SK-N-SH treated with all-trans-retinoic acid at 6 μM for 48 hours (cell line): ENCODE measurements at regions not wholly inside any gene's neighbourhood (a gene's known extent, or its start where the extent isn't known, plus 50 kb on each side); places are given as distances from the start of the nearest gene placed in this dataset.
"Not testable (repeated sequence)": the region's sequence is repeated elsewhere in the genome, so short reads cannot be mapped to it uniquely, and the experiment has no call there.

Experiments used
- ATAC-seq: fragments of 200-7000 bp; cut with Tn5 transposase; 3 replicates; pipeline ENCODE4 v1.9.1; 2020; ENCODE audit warnings: mild to moderate bottlenecking, moderate library complexity
- ARNTL ChIP-seq: fragments of 450-650 bp; formaldehyde crosslinking; IDR thresholded peaks from 2 replicates; pipeline ENCODE4 v1.5.0; 2020; ENCODE audit warnings: low read depth, mild to moderate bottlenecking, moderate library complexity, borderline replicate concordance
- BACH2 ChIP-seq: fragments of 250-450 bp; sonication (Bioruptor Pico); IDR thresholded peaks from 2 replicates; pipeline ENCODE4 v1.9.0; 2021; ENCODE audit warnings: mild to moderate bottlenecking, borderline replicate concordance
- CSDC2 ChIP-seq: fragments of 250-450 bp; sonication (Bioruptor Pico); IDR thresholded peaks from 2 replicates; pipeline ENCODE4 v1.5.0; 2020; ENCODE audit warnings: mild to moderate bottlenecking, moderate library complexity
- ESRRG ChIP-seq: fragments of 250-450 bp; sonication (Bioruptor Pico); IDR thresholded peaks from 2 replicates; pipeline ENCODE4 v1.6.1; 2021; ENCODE audit warnings: mild to moderate bottlenecking
- GLIS3 ChIP-seq: fragments of 250-450 bp; sonication (Bioruptor Pico); IDR thresholded peaks from 2 replicates; pipeline ENCODE4 v1.5.0; 2020; ENCODE audit warnings: mild to moderate bottlenecking, moderate library complexity
- ISL1 ChIP-seq: fragments of 250-450 bp; sonication (Bioruptor Pico); IDR thresholded peaks from 2 replicates; pipeline ENCODE4 v2.1.2; 2022; ENCODE audit warnings: mild to moderate bottlenecking, moderate library complexity
- OSR1 ChIP-seq: fragments of 250-450 bp; sonication (Bioruptor Pico); IDR thresholded peaks from 2 replicates; pipeline ENCODE4 v1.8.0; 2022; ENCODE audit warnings: moderate library complexity, mild to moderate bottlenecking, inconsistent platforms
- PPARA ChIP-seq: fragments of 250-450 bp; sonication (Bioruptor Pico); IDR thresholded peaks from 2 replicates; pipeline ENCODE4 v1.5.0; 2020; ENCODE audit warnings: mild to moderate bottlenecking, borderline replicate concordance
- RARB ChIP-seq: fragments of 250-450 bp; sonication (Bioruptor Pico); IDR thresholded peaks from 2 replicates; pipeline ENCODE4 v1.8.0; 2021; ENCODE audit warnings: mild to moderate bottlenecking, moderate library complexity
- SNAI2 ChIP-seq: fragments of 250-450 bp; sonication (Bioruptor Pico); IDR thresholded peaks from 2 replicates; pipeline ENCODE4 v1.5.0; 2020; ENCODE audit warnings: mild to moderate bottlenecking, moderate library complexity
- TCF4 ChIP-seq: fragments of 250-450 bp; sonication (Bioruptor Pico); IDR thresholded peaks from 2 replicates; pipeline ENCODE4 v1.8.0; 2021; ENCODE audit warnings: mild to moderate bottlenecking, moderate library complexity, borderline replicate concordance
- TOX ChIP-seq: fragments of 250-450 bp; sonication (Bioruptor Pico); IDR thresholded peaks from 2 replicates; pipeline ENCODE4 v1.8.0; 2021; ENCODE audit warnings: mild to moderate bottlenecking, moderate library complexity, borderline replicate concordance
- ZC3H10 ChIP-seq: fragments of 250-450 bp; sonication (Bioruptor Pico); IDR thresholded peaks from 2 replicates; pipeline ENCODE4 v1.5.1; 2021; ENCODE audit warnings: mild to moderate bottlenecking, moderate library complexity
- ZFP30 ChIP-seq: fragments of 450-650 bp; formaldehyde crosslinking; IDR thresholded peaks from 2 replicates; pipeline ENCODE4 v1.5.0; 2022; ENCODE audit warnings: mild to moderate bottlenecking, moderate library complexity
- ZNF565 ChIP-seq: fragments of 450-650 bp; formaldehyde crosslinking; conservative IDR thresholded peaks from 2 replicates; pipeline ENCODE4 v1.5.0; 2020; ENCODE audit warnings: low read depth, mild to moderate bottlenecking, moderate library complexity
- ZNF70 ChIP-seq: fragments of 450-650 bp; formaldehyde crosslinking; IDR thresholded peaks from 2 replicates; pipeline ENCODE4 v1.5.0; 2020; ENCODE audit warnings: mild to moderate bottlenecking, moderate library complexity
- TF ChIP-seq, protein P1 (sequence below): fragments of 250-450 bp; sonication (Bioruptor Pico); IDR thresholded peaks from 2 replicates; pipeline ENCODE4 v1.5.0; 2020; ENCODE audit warnings: mild to moderate bottlenecking, moderate library complexity
- TF ChIP-seq, protein P2 (sequence below): fragments of 250-450 bp; sonication (Bioruptor Pico); IDR thresholded peaks from 2 replicates; pipeline ENCODE4 v1.5.1; 2020; ENCODE audit warnings: low read depth, mild to moderate bottlenecking, moderate library complexity
- TF ChIP-seq, protein P3 (sequence below): fragments of 250-450 bp; sonication (Bioruptor Pico); IDR thresholded peaks from 2 replicates; pipeline ENCODE4 v1.8.0; 2020; ENCODE audit warnings: mild to moderate bottlenecking, moderate library complexity, borderline replicate concordance
- TF ChIP-seq, protein P4 (sequence below): fragments of 250-450 bp; sonication (Bioruptor Pico); IDR thresholded peaks from 2 replicates; pipeline ENCODE4 v1.8.0; 2021; ENCODE audit warnings: low read depth, mild to moderate bottlenecking, moderate library complexity, borderline replicate concordance

DNA sequence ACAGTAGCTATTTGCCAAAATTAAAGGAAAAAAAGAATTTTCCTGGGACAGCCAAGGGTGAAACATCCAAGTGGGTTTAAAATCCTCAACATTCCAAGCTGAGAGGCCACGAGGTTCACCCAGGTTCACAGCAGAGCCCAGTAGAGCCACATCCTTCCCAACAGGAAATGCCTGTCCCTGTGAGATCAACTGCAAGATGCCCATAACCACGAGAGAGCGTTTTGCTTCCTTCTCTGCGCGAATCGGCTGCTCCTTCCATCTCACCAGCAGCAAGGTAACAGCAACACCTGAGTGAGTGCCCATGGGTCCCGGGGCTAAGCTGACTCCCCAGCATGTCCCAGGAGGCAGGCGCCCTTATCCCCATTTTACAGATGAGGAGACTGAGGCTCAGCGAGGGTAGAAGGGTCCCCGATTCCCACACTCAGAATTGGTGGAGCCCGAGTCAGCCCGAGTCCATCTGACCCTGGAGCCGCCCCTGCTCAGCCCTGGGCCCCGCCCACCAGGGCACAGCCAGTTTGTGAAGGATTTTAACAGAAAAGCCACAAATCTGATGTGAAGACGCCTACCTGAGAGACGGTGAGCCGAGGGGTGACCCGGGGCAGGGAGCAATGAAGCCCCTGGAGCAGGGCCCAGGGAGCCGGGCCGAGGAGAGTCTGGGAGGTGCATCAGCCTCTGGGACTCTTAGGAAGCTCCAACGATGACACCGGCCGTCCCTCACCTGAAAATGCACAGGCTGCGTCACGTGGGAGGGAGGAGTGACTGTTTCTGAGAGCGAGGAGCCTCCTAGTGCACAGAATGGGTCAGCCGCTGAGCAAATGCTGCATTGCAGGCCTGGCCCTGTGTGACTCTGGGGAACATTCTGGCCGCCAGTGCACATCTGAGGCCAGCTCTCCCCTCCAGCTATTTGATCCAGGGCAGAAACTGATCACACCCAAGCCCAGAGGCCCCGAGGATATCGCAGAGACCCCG lies 236.9 kb upstream of the SFSWAP start (continued):
- TF ChIP-seq ZC3H10 (CRISPR knock-in tag) (no peak), ARNTL (CRISPR knock-in tag) (no peak), SNAI2 (CRISPR knock-in tag) (no peak)

DNA sequence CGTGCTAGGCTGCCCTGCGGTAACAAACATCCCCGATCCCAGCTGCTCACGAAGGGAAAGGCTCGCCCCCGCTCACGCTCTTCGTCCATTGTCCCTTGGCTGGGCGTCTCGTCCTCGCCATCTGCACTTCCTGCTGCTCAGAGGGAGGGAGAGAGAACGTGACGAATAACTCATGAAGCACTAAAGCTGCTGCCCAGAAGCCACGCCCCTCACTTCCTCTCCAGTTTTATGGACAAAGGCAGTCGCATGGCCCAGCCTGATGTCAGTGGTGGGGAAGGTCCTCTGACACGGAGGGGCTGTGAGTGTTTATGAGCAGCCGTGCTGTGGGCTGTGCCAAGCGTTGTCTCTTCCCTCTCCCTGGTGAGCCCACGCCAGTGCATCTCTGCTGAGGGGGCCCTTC lies 235.9 kb upstream of the SFSWAP start:
- ATAC-seq, result not testable (repeated sequence)

DNA sequence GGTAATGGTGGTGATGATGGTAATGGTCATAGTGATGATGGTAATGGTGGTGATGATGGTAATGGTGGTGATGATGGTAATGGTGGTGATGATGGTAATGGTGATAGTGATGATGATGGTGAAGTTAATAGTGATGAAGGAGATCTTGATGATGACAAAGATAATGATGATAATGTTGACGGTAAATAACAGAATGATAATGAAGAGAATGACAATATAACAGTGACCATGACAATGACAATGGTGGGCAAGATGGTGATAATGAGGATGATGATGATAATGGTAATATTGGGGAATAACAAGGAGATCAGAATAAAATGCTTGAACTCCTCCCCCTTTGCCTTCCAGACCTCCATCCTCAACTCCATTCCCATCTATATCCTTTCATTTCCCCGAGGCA lies 233.3 kb upstream of the SFSWAP start:
- ATAC-seq, result no peak

DNA sequence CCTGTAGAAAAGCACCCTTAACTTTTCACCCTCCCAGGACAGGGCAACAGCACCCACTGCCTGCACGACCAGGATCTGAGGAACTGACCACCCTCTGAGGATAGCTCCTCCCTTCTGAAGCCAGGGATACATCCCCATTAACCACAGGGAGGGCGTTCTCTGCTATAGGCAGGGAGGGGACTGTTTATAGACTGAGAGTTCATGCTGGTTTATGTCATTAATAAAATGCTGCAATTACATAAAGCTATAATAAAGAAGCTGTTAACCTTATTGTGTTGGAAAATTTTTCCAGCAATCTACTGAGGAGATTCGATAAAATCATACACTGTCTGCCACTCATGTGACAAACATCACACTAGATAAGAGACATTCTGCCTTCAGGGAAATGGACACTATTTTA lies 232.4 kb upstream of the SFSWAP start:
- TF ChIP-seq, protein P1, sequence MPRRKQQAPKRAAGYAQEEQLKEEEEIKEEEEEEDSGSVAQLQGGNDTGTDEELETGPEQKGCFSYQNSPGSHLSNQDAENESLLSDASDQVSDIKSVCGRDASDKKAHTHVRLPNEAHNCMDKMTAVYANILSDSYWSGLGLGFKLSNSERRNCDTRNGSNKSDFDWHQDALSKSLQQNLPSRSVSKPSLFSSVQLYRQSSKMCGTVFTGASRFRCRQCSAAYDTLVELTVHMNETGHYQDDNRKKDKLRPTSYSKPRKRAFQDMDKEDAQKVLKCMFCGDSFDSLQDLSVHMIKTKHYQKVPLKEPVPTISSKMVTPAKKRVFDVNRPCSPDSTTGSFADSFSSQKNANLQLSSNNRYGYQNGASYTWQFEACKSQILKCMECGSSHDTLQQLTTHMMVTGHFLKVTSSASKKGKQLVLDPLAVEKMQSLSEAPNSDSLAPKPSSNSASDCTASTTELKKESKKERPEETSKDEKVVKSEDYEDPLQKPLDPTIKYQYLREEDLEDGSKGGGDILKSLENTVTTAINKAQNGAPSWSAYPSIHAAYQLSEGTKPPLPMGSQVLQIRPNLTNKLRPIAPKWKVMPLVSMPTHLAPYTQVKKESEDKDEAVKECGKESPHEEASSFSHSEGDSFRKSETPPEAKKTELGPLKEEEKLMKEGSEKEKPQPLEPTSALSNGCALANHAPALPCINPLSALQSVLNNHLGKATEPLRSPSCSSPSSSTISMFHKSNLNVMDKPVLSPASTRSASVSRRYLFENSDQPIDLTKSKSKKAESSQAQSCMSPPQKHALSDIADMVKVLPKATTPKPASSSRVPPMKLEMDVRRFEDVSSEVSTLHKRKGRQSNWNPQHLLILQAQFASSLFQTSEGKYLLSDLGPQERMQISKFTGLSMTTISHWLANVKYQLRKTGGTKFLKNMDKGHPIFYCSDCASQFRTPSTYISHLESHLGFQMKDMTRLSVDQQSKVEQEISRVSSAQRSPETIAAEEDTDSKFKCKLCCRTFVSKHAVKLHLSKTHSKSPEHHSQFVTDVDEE (CRISPR knock-in tag), result no peak
- TF ChIP-seq OSR1 (CRISPR knock-in tag) (no peak), SNAI2 (CRISPR knock-in tag) (no peak), ZFP30 (CRISPR knock-in tag) (no peak)
- no peak for ATAC-seq

More for the DNA sequence above, 233.3 kb upstream of the SFSWAP start:
- TF ChIP-seq ZNF565 (CRISPR knock-in tag) (no peak), RARB (CRISPR knock-in tag) (no peak), OSR1 (CRISPR knock-in tag) (no peak), BACH2 (CRISPR knock-in tag) (no peak), TCF4 (CRISPR knock-in tag) (no peak), GLIS3 (CRISPR knock-in tag) (no peak), ARNTL (CRISPR knock-in tag) (no peak), ZC3H10 (CRISPR knock-in tag) (no peak), PPARA (no peak)
- TF ChIP-seq, protein P2, sequence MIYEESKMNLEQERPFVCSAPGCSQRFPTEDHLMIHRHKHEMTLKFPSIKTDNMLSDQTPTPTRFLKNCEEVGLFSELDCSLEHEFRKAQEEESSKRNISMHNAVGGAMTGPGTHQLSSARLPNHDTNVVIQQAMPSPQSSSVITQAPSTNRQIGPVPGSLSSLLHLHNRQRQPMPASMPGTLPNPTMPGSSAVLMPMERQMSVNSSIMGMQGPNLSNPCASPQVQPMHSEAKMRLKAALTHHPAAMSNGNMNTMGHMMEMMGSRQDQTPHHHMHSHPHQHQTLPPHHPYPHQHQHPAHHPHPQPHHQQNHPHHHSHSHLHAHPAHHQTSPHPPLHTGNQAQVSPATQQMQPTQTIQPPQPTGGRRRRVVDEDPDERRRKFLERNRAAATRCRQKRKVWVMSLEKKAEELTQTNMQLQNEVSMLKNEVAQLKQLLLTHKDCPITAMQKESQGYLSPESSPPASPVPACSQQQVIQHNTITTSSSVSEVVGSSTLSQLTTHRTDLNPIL, result no peak
- TF ChIP-seq, protein P3, sequence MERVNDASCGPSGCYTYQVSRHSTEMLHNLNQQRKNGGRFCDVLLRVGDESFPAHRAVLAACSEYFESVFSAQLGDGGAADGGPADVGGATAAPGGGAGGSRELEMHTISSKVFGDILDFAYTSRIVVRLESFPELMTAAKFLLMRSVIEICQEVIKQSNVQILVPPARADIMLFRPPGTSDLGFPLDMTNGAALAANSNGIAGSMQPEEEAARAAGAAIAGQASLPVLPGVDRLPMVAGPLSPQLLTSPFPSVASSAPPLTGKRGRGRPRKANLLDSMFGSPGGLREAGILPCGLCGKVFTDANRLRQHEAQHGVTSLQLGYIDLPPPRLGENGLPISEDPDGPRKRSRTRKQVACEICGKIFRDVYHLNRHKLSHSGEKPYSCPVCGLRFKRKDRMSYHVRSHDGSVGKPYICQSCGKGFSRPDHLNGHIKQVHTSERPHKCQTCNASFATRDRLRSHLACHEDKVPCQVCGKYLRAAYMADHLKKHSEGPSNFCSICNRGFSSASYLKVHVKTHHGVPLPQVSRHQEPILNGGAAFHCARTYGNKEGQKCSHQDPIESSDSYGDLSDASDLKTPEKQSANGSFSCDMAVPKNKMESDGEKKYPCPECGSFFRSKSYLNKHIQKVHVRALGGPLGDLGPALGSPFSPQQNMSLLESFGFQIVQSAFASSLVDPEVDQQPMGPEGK (CRISPR knock-in tag), result no peak

DNA sequence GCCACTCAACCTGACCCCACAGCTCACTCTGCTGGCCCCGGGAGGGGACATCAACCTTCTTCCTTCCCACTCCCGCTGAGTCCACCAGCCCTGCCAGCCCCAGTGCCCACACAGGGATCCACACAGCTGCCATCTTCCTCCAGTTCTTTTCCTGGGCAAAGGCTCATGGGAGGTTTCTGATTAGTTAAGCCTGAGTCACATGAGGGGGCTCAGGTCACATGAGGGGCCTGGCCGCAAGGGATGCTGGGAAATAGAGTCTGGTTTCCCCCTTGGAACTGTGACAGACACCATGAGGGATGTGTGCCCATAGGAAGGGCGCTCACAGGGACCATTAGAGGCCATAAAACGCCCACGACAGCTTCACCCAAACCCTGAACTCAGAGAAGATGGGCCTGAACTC lies 228.7 kb upstream of the SFSWAP start:
- ATAC-seq, result no peak
- TF ChIP-seq CSDC2 (CRISPR knock-in tag), result no peak
- no peak for TF ChIP-seq BACH2 (CRISPR knock-in tag)
- no peak for TF ChIP-seq ESRRG
- TF ChIP-seq, protein P2, result no peak
- TF ChIP-seq ARNTL (CRISPR knock-in tag), result no peak
- no peak for TF ChIP-seq SNAI2 (CRISPR knock-in tag)
- no peak for TF ChIP-seq TCF4 (CRISPR knock-in tag)
- TF ChIP-seq OSR1 (CRISPR knock-in tag), result no peak
- no peak for TF ChIP-seq ISL1 (CRISPR knock-in tag)
- TF ChIP-seq RARB (CRISPR knock-in tag), result no peak
- TF ChIP-seq ZNF70, result no peak
- TF ChIP-seq ZNF565 (CRISPR knock-in tag), result no peak
- TF ChIP-seq TOX (CRISPR knock-in tag), result no peak
- TF ChIP-seq, protein P4, sequence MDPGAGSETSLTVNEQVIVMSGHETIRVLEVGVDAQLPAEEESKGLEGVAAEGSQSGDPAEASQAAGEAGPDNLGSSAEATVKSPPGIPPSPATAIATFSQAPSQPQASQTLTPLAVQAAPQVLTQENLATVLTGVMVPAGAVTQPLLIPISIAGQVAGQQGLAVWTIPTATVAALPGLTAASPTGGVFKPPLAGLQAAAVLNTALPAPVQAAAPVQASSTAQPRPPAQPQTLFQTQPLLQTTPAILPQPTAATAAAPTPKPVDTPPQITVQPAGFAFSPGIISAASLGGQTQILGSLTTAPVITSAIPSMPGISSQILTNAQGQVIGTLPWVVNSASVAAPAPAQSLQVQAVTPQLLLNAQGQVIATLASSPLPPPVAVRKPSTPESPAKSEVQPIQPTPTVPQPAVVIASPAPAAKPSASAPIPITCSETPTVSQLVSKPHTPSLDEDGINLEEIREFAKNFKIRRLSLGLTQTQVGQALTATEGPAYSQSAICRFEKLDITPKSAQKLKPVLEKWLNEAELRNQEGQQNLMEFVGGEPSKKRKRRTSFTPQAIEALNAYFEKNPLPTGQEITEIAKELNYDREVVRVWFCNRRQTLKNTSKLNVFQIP, result no peak
- TF ChIP-seq PPARA, result no peak
- no peak for TF ChIP-seq ZC3H10 (CRISPR knock-in tag)
- TF ChIP-seq GLIS3 (CRISPR knock-in tag), result no peak
- TF ChIP-seq, protein P1 (CRISPR knock-in tag), result no peak
- TF ChIP-seq, all 23 proteins: peak for 0
